22Rv1 (cell line): ENCODE measurements at regions not wholly inside any gene's neighbourhood (a gene's known extent, or its start where the extent isn't known, plus 50 kb on each side); places are given as distances from the start of the nearest gene placed in this dataset.

Source experiments
- ZFX ChIP-seq: fragments of 450-650 bp; IDR thresholded peaks from 2 replicates; pipeline ENCODE4 v1.6.1; 2017; ENCODE audit warnings: antibody characterized with exemption, borderline replicate concordance
- TF ChIP-seq, protein P1 (sequence below): fragments of 450-650 bp; IDR thresholded peaks from 2 replicates; pipeline ENCODE4 v1.5.1; 2017; ENCODE audit warnings: mild to moderate bottlenecking

DNA sequence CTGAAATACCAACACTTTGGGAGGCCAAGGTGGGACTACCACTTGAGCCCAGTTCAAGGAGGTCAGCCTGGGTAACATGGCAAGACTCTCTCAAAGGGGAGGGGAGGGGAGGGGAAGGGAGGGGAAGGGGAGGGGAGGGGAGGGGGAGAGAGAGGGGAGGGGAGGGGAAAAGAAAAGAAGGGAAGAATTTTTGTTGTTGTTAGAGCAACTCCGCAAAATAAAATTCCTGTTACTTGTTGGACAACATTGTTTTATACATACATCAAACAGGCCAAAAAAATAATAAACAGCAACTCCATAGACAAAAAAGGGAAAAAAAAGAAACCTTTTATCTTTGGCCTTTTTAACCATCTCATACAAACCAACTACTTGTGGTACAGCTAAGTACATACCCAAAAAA is 57.3 kb upstream of the TRIM24 start:
- TF ChIP-seq, protein P1, sequence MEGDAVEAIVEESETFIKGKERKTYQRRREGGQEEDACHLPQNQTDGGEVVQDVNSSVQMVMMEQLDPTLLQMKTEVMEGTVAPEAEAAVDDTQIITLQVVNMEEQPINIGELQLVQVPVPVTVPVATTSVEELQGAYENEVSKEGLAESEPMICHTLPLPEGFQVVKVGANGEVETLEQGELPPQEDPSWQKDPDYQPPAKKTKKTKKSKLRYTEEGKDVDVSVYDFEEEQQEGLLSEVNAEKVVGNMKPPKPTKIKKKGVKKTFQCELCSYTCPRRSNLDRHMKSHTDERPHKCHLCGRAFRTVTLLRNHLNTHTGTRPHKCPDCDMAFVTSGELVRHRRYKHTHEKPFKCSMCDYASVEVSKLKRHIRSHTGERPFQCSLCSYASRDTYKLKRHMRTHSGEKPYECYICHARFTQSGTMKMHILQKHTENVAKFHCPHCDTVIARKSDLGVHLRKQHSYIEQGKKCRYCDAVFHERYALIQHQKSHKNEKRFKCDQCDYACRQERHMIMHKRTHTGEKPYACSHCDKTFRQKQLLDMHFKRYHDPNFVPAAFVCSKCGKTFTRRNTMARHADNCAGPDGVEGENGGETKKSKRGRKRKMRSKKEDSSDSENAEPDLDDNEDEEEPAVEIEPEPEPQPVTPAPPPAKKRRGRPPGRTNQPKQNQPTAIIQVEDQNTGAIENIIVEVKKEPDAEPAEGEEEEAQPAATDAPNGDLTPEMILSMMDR, result no peak
- no peak for TF ChIP-seq ZFX
